Hematopoietic multipotent progenitor cell treated with erythropoietin and hydrocortisone succinate and interleukin-3 and kit ligand, for 8 days (in vitro differentiated cells): ENCODE measurements at regions not wholly inside any gene's neighbourhood (a gene's known extent, or its start where the extent isn't known, plus 50 kb on each side); places are given as distances from the start of the nearest gene placed in this dataset.

Experiments used
- DNase-seq: peaks from one replicate; pipeline ENCODE4 v3.0.0-alpha.2; 2015

DNA sequence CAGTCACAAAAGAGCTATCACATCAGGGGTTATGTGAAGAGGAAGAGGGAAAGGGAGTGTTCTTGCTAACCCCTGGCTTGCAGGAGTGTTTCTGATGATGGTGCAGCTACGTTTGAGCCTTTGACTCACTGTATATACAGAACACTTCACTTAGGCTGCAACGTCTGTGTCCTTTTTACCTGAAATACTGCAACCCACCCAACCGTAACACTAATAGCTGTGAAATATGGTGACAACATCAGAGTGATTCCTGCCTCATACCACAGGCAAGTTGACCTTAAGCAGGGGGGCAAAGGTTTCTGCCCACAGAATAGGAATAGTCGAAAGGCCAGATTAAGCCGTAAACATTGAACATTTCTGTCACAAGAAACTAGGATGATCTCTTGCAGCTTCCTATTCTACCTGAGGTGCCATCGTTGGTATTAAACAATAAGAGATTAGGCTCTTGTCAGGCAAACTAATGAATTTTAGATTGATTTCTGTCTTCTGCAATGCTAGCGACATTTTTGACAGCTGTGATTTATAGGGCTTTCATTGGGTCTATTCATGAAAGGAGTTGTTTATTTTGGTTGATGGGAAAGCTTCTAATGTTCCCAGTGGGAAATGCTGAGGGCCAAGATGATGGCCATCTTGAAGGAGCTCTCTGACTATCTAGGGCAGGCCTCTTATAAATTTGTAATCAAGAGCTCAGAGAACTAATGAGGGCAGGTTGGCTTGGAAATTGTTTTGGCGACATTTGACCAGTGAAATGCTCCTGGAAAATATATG is 316.8 kb downstream of the PIK3C3 start:
- DNase-seq = no peak

DNA sequence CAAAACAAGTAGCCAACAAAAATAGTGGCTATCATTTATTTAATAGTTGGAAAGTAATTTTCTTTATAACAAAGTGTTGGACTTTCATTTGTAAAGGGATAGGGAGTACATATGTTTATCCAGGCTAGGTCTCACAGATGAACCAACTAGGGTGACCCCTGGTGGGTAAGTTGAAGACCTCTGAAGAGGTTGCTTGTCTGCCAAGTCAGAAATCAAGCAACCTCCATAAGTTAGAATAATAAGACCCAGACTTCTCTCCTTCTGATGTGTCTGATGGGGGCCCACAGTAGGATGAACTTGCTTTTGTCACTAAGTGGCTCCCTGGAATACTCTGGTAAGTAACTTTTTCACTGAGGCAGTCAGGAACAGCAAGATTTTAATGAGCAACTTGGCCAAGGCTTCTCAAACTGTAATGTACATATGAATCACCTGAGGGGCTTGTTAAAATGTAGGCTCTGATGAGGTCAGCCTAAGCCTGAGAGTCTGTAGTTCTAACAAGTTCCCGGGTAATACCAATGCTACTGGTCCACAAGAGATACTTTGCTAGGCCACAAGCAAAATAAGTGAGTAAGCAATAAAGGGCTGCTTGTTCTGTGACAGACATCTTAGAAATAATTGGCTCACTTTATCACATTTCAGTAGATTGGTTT is 319.6 kb downstream of the PIK3C3 start:
- DNase-seq = peak; percentile 29

DNA sequence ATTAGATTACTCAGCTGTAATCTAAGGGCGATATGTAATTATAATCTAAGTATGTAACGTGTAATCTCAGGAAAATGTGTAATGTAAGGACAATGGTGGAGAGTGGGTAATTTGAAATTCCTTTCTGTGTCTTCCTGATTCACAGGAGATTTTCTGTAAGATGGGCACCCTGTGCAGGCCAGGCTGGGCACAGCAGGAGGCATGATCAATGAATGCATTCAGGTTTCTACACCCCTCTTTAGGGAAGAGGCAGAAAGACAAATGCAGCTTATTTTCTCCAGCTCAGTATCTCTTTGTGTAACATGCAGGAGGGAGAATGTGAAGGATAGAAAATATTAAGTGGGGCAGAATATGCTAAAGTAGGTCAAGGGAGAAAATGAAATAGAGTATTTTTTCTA is 320.1 kb downstream of the PIK3C3 start:
- DNase-seq = no peak

DNA sequence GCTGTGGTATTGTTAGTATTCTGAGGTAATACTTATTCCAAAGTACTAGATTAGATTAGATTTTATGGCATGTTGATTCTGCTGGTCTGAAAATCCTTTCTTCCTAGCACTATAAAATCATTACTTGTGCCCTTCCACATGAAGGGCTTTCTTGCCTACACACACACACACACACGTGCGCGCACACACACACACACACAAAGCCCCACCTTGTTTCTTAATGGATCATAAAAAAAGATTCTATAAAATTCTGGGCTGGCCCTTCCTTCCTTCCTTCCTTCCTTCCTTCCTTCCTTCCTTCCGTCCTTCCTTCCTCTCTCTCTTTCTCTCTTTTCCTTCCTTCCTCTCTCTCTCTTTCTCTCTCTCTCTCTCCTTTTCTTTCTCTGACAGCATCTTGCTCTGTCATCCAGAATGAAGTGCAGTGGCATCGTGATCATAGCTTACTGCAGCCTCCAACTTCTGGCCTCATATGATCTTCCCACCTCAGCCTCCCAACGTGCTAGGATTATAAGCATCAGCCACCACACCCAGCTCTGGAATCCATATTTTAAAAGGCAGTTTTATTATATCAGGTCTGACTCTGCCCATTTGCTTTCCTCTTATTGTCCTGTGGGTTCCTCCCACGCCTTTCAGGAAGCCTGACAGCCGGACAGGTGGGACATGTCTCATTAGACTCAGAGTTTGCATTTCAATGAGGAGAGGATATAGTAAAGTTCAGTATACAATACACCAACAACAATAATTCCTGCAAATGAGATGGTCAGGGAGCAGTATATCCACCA is 321.1 kb downstream of the PIK3C3 start:
- no peak for DNase-seq

DNA sequence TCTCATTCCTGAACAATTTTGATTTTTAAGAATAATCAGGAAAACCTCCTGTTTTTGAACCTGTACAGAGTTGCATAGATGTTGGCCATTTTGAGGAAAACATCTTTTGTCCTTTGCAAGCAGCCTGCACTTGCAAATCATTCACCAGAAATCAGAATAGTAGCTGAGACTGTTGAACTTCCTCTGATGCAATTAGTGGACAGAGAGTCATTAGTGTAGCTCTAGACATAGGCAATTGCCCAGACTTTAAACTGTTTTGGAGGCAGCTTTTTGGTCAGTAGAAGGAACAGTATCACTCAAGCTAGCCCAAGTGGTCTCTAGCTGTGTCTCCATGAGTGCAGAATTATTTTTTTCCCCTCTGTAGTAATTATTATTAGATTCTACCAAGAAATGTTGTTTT is 326.1 kb downstream of the PIK3C3 start:
- DNase-seq = no peak

GRCh38 chr18:42281851-42282250 is 326.8 kb downstream of the PIK3C3 start:
- no peak for DNase-seq

- no peak for DNase-seq
Observed at GRCh38 chr18:42287047-42287446, 332.0 kb downstream of the PIK3C3 start.

DNA sequence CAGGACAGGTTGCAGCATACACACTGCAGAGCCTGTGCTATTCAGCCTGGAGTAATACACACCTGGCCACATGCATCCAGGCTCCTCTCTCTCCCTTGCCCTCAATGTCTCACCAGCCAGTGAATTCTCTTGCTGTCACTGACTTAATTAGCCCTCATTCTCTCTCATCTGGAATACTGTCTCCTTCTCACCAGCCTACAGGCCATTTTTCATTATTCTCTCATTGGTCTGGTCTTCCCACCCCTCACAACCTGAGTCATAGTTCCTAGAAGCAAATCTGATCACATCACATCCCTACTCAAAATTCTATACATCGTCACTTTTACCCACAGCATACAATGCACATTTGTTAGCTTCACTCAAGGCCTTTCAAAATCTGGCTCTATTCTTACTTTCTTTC is 333.1 kb downstream of the PIK3C3 start:
- no peak for DNase-seq

GRCh38 chr18:42289526-42289925 is 334.5 kb downstream of the PIK3C3 start:
- DNase-seq = no peak

DNA sequence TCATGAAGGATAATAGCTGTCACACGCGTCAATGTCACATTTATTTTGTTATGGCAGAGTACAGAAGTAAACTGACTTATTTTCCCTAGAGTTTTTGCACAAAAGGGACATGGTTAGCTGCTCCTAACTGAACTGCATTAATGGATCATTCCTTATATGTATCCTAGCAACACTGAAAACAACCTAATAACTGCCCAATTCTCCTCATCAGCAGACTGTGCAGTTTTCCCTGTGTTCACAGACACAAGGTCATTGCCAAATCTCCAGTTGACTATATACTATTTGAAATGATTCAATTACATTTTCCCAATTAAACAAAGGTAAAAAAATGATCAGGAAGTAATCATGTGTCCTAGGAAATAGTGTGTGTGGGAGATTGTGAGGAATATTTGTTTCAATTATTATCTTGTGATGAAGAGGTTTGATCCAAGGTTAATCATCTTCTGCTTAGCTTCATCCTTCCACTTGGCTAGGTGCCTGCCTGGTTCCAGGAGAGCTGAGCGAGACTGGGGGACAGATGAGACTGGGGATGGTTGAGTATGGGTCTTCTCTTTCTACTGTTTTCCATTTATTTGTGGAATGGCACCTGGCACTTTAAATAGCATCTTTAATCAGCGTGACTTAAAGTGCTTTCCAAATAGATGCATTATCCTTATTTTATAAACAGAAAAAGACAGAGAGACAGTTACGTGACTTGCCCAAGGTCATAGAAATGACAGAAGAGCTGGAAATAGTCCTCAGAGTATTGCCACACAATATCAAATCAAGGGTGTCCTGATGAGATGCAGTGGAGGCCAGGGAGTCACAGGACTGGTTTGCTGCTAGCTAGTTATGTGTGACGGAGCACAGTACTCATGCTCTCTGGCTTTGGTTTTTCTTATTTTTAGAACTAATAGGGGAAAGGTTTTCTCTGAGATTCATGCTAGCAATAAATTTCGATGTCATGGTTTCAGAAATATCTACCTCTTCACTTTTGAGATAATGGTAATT is 335.6 kb downstream of the PIK3C3 start:
- DNase-seq = no peak

DNA sequence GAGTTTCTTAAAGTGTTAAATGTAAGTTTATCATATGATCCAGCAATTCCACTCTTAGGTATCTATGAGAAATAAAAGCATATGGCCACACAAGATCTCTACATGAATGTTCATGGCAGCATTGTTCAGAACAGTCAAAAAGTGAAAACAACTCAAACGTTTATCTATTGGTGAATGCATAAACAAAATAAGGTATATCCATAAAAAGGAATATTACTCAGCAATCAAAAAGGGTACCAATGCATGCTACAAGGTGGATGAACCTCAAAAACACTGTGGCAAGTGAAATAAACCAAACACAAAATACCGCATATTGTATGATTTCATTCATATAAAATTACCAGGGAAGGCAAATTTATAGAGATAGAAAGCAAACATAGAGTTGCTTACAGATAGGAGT is 337.6 kb downstream of the PIK3C3 start:
- DNase-seq = no peak

DNA sequence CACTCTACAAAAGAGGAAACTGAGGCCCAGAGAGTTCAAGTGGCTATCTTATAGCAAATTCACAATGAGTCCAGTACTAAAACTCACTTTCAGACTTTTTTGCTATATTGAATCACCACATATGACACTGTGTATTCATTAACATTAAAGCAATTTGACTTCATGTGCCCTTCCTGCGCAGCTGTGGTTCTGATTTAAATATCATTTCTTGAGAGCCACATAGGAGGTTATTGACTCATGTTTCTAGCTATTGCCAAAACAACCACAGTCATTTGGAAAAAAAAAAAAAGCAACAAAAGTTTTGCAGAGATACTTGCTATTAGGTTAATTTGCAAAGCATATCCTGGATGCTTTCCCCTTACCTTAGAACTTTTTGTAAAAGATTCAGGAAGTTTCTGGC is 341.2 kb downstream of the PIK3C3 start:
- DNase-seq = no peak

DNA sequence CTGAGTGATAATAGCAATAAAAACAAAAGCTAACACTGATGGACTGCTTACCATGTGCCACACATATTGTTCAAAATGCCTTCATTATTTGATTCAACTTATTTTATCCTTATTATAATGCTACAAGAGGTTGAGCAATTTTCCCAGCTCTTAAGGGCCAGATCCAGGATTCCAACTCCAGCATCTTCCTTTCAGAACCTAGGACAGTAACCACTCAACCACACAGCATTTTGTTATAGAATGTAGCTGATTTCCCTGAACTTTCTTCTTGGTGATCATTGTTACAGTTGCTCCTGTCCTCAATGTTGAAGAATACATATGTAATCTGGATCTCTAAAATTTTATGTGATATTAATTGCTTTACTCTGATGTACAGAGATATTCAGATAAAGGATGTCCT is 341.7 kb downstream of the PIK3C3 start:
- no peak for DNase-seq

DNA sequence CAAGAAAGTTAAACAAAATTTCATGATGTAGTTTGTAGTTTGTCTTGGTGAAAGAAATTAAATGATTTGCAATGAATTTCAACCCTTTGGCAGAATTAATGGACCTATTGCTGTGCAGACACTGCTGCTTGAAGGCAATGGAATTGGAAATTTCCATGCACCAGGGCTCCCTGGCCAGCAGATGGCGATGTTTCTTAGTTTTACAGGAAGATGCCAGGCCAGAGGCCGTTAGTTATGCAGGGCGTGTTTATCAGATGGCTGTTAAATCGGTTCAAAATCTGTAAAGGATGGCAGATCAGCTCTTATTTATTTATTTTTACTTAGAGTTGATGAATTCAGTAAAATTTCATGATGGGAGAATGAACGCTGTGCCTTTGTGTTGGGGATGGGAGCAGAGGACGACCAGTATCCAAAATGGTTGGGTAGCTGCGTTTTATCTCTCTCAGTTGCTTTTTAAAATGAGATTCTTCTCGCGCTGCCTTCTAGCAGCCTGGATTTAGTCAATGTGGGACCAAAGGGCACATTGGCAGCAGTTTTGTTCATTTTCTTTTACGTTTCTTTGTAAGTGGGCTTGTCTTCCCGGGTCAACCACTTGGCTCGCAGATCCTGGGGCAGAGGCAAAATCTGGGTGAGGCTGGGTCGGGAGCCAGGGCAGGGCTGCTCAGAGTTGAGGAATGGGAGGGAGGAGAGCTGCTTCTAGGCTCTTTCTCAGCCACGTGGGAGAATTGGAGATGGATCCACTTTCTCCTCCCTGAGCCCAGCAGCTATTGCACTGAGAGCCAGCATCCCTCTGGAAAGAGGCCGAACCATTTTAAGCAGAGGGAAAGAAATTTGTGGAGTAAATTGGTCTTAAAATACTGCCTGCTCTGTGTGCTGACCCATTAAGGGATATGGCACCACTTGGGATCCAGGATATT is 344.0 kb downstream of the PIK3C3 start:
- peak; percentile 72 for DNase-seq

- no peak for DNase-seq
Observed at GRCh38 chr18:42305869-42306593, 351.0 kb downstream of the PIK3C3 start.

- DNase-seq = no peak
Observed at GRCh38 chr18:42306594-42306980, 351.6 kb downstream of the PIK3C3 start.

DNA sequence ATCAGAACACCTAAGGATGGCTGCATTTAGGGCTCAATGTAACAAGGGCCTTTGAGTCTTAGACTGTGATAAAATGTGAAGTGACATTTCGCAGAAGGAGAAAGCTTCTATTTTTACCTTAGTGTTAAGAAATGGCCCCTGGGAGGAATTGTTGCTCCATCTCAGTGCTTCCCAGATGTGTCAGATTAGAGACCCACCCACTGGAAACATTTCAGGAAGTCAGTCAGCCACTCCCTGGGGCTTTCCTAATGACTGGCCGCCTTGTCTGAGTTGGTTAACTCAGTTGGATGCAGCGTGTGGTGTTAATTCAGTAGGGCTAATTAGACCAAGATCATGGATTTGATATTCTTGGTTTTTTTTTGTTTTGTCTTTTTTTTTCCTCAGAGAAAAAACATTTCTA is 355.9 kb downstream of the PIK3C3 start:
- no peak for DNase-seq

GRCh38 chr18:42326752-42327151 is 371.7 kb downstream of the PIK3C3 start:
- no peak for DNase-seq

DNA sequence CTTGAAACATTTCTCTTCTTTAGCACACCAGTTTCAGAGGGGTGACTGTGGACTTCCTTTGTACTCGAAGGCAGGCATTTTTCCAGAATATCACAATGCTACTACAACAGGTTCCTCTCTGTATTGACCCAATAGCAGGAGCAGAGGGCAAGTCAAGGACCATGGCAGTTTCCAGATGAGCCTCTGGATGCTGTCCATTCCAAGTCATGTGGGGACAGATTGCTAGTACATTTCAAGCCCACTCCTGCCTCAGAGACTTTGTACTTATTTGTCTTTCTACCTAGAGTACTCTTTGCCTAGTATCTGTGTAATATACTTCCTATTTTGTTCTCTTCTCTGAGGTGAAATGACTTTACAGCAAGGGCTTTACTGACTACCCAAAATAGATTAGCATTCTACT is 373.9 kb downstream of the PIK3C3 start:
- no peak for DNase-seq

- DNase-seq = no peak
Observed at GRCh38 chr18:42330296-42330695, 375.3 kb downstream of the PIK3C3 start.

- DNase-seq = no peak
Observed at GRCh38 chr18:42333558-42333957, 378.5 kb downstream of the PIK3C3 start.
